ENCODE measurements at regions not wholly inside any gene's neighbourhood (a gene's known extent, or its start where the extent isn't known, plus 50 kb on each side); places are given as distances from the start of the nearest gene placed in this dataset.

DNA sequence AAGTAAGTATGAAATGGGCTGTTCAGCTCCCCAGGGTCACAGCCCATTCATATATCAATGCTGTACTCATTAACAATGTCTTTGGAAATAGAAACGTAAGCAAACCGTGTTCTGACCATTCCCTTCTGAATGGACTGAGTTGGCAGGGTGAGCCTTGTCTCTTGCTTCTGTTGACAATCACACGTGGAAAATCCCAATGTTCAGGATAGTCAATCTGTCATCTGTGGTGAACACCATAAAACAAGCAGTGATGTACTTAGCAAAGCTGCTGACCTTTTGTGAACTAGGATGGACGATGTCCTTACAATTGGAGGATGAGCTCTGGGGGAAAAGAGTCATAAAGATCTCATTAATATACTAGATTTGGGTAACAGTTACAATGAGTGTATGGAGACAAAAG, 109.6 kb upstream of the PAQR3 start:
- TF ChIP-seq, protein P1, sequence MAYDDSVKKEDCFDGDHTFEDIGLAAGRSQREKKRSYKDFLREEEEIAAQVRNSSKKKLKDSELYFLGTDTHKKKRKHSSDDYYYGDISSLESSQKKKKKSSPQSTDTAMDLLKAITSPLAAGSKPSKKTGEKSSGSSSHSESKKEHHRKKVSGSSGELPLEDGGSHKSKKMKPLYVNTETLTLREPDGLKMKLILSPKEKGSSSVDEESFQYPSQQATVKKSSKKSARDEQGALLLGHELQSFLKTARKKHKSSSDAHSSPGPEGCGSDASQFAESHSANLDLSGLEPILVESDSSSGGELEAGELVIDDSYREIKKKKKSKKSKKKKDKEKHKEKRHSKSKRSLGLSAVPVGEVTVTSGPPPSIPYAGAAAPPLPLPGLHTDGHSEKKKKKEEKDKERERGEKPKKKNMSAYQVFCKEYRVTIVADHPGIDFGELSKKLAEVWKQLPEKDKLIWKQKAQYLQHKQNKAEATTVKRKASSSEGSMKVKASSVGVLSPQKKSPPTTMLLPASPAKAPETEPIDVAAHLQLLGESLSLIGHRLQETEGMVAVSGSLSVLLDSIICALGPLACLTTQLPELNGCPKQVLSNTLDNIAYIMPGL (CRISPR knock-in tag; IDR thresholded peaks at IDR 0.05; ENCODE audit: borderline replicate concordance), result no peak
- TF ChIP-seq KDM5A (IDR thresholded peaks at IDR 0.05), result no peak
- no peak for TF ChIP-seq RCOR1 (IDR thresholded peaks at IDR 0.05; ENCODE audit: low read depth, low read length)
- TF ChIP-seq POLR2A (IDR thresholded peaks at IDR 0.05; ENCODE audit: low read length), result no peak
- TF ChIP-seq PHF8 (IDR thresholded peaks at IDR 0.05; ENCODE audit: borderline replicate concordance, low read depth), result no peak
- no peak for TF ChIP-seq NR3C1 (IDR thresholded peaks at IDR 0.05)
- TF ChIP-seq, protein P2, sequence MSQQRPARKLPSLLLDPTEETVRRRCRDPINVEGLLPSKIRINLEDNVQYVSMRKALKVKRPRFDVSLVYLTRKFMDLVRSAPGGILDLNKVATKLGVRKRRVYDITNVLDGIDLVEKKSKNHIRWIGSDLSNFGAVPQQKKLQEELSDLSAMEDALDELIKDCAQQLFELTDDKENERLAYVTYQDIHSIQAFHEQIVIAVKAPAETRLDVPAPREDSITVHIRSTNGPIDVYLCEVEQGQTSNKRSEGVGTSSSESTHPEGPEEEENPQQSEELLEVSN (IDR thresholded peaks at IDR 0.05; ENCODE audit: borderline replicate concordance, low read depth), result no peak
- TF ChIP-seq NFE2L2 (conservative IDR thresholded peaks at IDR 0.05; ENCODE audit: low read length), result no peak
- TF ChIP-seq MYC (IDR thresholded peaks at IDR 0.05; ENCODE audit: borderline replicate concordance, low read length), result no peak
- TF ChIP-seq CEBPB (IDR thresholded peaks at IDR 0.05), result no peak
- no peak for TF ChIP-seq EHMT2 (IDR thresholded peaks at IDR 0.05; ENCODE audit: low read depth)
- TF ChIP-seq, protein P3, sequence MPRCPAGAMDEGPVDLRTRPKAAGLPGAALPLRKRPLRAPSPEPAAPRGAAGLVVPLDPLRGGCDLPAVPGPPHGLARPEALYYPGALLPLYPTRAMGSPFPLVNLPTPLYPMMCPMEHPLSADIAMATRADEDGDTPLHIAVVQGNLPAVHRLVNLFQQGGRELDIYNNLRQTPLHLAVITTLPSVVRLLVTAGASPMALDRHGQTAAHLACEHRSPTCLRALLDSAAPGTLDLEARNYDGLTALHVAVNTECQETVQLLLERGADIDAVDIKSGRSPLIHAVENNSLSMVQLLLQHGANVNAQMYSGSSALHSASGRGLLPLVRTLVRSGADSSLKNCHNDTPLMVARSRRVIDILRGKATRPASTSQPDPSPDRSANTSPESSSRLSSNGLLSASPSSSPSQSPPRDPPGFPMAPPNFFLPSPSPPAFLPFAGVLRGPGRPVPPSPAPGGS (IDR thresholded peaks at IDR 0.05), result no peak
- no peak for TF ChIP-seq TP53 (CRISPR knock-in tag; IDR thresholded peaks at IDR 0.05)
- no peak for TF ChIP-seq ZFP36 (IDR thresholded peaks at IDR 0.05; ENCODE audit: borderline replicate concordance, partially characterized antibody)
- TF ChIP-seq HOXA7 (CRISPR knock-in tag; IDR thresholded peaks at IDR 0.05), result no peak
- no peak for FAIRE-seq
- ChIA-PET CTCF (no interaction called here), POLR2A (no interaction called here)
- WGBS (ENCODE audit: missing lambda C conversion rate), result 20% methylated on average over 4 of the region's 4 CpGs
- ATAC-seq, result no peak
- no peak overlapping the region for H3K27ac ChIP-seq
- no peak overlapping the region for H3K4me2 ChIP-seq
- H3K9me3 ChIP-seq, result no peaks in the 10 kb centered on the region
- no peaks in the 10 kb centered on the region for H3K4me1 ChIP-seq
- DNase-seq (ENCODE audit: low read depth in 1 of 2, low spot score in 1 of 2), result no peak
- no peak overlapping the region for H3K4me3 ChIP-seq

DNA sequence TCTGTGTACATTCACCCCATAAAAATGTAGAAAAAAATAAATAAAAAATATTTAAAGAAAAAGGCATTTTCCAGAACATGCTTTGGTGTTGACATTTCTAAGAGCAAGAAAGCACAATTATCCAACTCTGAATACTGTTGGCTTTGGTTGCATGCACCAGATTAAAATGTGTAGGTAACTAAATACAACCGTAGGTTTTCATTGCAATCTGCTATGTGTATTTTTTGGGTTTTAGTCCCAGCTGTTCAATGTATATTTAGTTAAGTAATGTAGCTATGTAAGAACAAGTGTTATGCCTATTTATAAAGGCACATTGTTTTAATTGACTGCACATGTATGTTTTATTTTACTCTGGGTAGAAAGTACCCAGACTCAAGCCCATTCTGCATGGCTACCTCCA, 108.1 kb upstream of the PAQR3 start:
- POLR2A ChIA-PET, result no interaction called here
- ATAC-seq (no peak), DNase-seq (ENCODE audit: low read depth in 1 of 2, low spot score in 1 of 2) (no peak), FAIRE-seq (no peak)
- TF ChIP-seq CHD4 (IDR thresholded peaks at IDR 0.05; ENCODE audit: borderline replicate concordance) (no peak), HOXB5 (CRISPR knock-in tag; IDR thresholded peaks at IDR 0.05) (no peak), KDM1A (IDR thresholded peaks at IDR 0.05; ENCODE audit: low read depth) (no peak), KDM5A (IDR thresholded peaks at IDR 0.05) (no peak), HOXB13 (CRISPR knock-in tag; IDR thresholded peaks at IDR 0.05; ENCODE audit: low read depth) (no peak), EHMT2 (IDR thresholded peaks at IDR 0.05; ENCODE audit: low read depth) (no peak)
- Histone ChIP-seq H3K4me2 (no peak overlapping the region), H3K4me1 (no peaks in the 10 kb centered on the region), H3K27ac (no peak overlapping the region), H3K9me3 (no peaks in the 10 kb centered on the region), H3K4me3 (no peak overlapping the region)
- WGBS (ENCODE audit: missing lambda C conversion rate), result 14% methylated on average over 1 of the region's 1 CpG
- CTCF ChIA-PET, result no interaction called here

DNA sequence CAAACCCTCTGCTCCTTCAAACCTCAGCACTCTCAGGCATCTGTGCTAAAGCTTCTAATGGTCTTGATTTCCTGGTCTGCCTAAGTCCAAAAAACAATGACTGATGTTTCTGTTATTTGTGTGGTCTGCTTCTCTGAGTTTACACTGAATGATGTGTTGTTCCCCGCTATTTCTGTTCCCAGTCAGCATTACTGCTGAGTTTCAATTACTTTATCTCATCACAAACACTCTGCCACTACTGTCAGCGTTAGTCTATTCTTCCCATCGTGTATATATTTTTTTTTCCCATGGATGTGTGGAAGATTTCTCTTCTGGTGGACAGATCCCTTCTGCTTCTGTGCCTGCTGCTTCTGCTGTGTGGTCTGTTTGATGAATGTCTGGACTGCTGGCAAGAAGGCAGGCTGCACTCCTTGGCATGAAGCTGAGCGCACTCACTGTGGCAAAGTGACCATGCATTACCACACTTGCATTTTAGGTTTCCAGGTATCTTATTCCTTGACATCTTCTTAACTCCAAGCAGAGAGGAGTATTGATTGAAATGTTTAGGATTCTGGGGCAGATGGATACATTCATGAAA, 106.9 kb upstream of the PAQR3 start:
- H3K9me3 ChIP-seq, result no peaks in the 10 kb centered on the region
- DNase-seq (ENCODE audit: low read depth in 1 of 2, low spot score in 1 of 2) (no peak), ATAC-seq (no peak), FAIRE-seq (no peak)
- no peak overlapping the region for H3K27ac ChIP-seq
- H3K4me3 ChIP-seq, result no peak overlapping the region
- H3K4me2 ChIP-seq, result no peak overlapping the region
- ChIA-PET CTCF (no interaction called here), POLR2A (no interaction called here)
- H3K4me1 ChIP-seq, result no peaks in the 10 kb centered on the region
- 9% methylated on average over 4 of the region's 4 CpGs for WGBS (ENCODE audit: missing lambda C conversion rate)
- TF ChIP-seq RAD21 (conservative IDR thresholded peaks at IDR 0.05 in 1 of 2, IDR thresholded peaks at IDR 0.05 in 1 of 2) (no peak), POLR2A (IDR thresholded peaks at IDR 0.05; ENCODE audit: low read length) (no peak), FOSL2 (IDR thresholded peaks at IDR 0.05) (no peak), FOSL2 (CRISPR knock-in tag; IDR thresholded peaks at IDR 0.05) (no peak), CHD2 (IDR thresholded peaks at IDR 0.05; ENCODE audit: low read length, partially characterized antibody) (no peak), TFCP2L1 (CRISPR knock-in tag; IDR thresholded peaks at IDR 0.05) (no peak), KDM1A (IDR thresholded peaks at IDR 0.05; ENCODE audit: low read depth) (no peak), CBX8 (IDR thresholded peaks at IDR 0.05) (no peak), SMC3 (IDR thresholded peaks at IDR 0.05) (no peak), EP300 (IDR thresholded peaks at IDR 0.05) (no peak), ZSCAN20 (CRISPR knock-in tag; IDR thresholded peaks at IDR 0.05) (no peak), HOXA7 (CRISPR knock-in tag; IDR thresholded peaks at IDR 0.05) (no peak)

All from A549 (cell line).